HG03159 (cell line): ENCODE measurements at regions not wholly inside any gene's neighbourhood (a gene's known extent, or its start where the extent isn't known, plus 50 kb on each side); places are given as distances from the start of the nearest gene placed in this dataset.
"Not testable (repeated sequence)": the region's sequence is repeated elsewhere in the genome, so short reads cannot be mapped to it uniquely, and the experiment has no call there.

Experiments
- ATAC-seq: cut with Tn5 transposase; IDR thresholded peaks from one replicate; pipeline ENCODE4 v1.9.1; 2021; ENCODE audit warnings: mild to moderate bottlenecking, moderate library complexity; ENCODE audit not compliant: unreplicated experiment

- ATAC-seq = no peak
Observed at GRCh38 chr13:90577726-90578125, 769.8 kb upstream of the MIR17HG start.

GRCh38 chr13:90585392-90585791 lies 762.1 kb upstream of the MIR17HG start:
- ATAC-seq = no peak

DNA sequence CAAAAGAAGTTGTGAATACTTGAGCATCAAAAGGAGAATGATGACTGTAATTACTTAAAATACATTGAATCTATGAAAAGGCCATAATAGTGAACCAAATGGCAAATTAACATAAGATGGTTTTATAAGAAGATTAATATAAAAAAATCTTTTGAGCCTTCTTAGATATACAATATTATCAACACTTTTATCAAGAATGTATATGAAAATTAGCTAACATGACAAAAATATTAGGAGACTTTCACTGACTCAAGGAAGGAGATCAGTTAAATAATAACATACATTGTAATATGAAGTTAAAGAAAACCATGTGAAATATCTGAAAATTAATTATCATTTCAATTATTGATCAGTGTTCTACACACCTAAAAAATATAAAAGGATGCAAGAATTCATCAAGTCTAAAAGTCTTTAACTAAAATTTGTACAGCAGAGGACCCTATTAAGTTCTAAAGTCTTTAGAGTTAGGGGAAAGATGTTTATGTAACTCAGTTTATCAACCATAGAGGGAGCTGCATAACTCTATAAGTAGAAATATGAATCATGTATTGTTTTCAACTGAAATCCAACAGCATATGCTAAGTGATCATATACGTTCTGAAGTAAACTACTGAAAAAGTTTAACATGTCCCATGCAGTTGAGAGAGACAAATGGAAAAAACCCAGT lies 756.1 kb upstream of the MIR17HG start:
- no peak for ATAC-seq

GRCh38 chr13:90591927-90592268 lies 755.6 kb upstream of the MIR17HG start:
- no peak for ATAC-seq

- ATAC-seq = no peak
Observed at GRCh38 chr13:90592943-90593342, 754.5 kb upstream of the MIR17HG start.

DNA sequence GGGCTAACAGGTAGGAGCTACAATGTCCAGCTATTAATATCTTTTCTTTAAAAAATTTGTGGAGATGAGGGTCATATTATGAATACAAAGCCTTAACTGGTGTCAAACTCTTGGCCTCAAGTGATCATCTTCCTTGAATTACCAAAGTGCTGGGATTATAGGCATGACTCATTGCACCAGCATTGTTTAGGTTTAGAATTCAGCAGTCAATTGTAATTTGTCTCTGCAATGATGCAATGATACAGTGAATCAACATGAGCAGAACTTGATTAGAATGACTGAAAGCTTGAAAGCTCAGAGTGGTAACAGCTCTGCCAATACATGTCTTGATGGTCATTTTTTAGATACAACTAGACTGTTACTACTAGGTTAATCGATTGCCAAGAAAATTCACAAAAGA lies 752.8 kb upstream of the MIR17HG start:
- no peak for ATAC-seq

GRCh38 chr13:90605664-90606063 lies 741.8 kb upstream of the MIR17HG start:
- ATAC-seq = no peak

GRCh38 chr13:90606921-90607320 lies 740.6 kb upstream of the MIR17HG start:
- ATAC-seq = not testable (repeated sequence)

DNA sequence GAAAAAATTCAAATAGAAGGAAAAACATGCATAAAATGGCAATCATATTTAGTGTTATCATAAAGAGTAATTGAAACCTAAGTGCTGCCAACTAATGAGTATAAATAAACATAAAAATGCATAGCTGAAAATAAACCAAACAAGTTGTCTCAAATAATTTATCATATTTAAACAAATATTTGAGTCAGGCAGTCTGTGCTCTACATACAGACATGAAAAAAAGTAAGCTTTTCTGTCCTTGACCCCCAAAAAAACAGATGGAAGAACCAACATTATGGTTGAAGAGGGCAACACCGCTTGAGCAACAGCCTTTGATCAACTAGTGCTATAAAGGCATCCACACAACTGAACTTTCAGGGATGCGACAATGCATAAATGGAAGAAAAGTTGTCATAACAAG lies 735.1 kb upstream of the MIR17HG start:
- ATAC-seq = no peak

DNA sequence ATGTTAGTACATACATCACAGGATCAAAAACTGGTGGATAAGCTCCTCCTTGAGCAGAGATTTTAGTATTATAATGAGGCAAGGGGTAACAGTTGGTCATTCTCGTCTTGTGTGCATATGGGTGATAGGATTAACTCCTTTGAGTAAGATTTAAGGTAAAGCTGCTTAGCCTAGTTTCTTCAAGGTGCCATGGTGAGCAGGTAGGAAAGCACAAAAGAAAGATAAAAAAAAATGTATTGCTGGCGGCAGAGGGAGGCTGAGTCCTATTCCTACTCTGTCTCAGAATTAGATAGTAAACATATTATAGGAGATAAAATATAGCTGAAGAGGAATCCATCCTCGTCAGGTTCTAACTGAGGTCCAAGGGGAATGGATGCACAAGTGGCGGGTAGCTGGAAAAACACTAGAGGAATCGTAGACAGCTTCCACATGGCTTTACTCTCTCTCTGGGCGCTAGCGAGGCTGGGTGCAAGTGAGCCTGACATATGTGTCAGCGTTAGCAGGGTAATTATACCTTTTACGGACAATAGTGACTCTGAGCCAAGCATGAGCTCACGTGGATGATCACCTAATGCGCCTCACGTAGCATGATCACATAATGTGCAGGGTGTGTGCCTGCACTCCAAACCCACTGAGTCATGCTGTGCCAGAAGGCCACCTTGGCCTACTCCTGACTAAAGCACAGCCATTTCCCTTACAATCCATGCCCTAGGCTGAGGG lies 734.3 kb upstream of the MIR17HG start:
- no peak for ATAC-seq

DNA sequence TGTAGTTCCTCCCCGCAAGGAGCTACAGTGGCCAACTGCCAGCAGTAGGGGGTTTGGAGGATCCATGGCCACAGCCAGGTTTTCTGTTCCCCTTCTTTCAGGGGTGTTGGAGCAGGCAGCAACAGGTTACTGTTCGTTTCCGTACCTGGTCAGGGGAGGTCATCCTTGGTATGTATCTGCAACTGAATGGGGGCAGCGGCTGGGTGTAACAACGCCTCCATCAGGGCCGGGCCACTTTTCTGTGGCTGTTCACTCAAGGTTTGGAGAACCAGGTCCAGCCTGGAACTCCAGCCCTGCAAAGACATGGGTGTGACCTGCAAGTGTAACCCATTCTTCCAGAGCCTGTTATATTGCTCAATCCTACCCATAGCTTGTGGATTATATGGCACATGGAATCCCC lies 732.3 kb upstream of the MIR17HG start:
- no peak for ATAC-seq

- ATAC-seq = no peak
Observed at GRCh38 chr13:90615767-90616166, 731.7 kb upstream of the MIR17HG start.

GRCh38 chr13:90618133-90618532 lies 729.4 kb upstream of the MIR17HG start:
- no peak for ATAC-seq

DNA sequence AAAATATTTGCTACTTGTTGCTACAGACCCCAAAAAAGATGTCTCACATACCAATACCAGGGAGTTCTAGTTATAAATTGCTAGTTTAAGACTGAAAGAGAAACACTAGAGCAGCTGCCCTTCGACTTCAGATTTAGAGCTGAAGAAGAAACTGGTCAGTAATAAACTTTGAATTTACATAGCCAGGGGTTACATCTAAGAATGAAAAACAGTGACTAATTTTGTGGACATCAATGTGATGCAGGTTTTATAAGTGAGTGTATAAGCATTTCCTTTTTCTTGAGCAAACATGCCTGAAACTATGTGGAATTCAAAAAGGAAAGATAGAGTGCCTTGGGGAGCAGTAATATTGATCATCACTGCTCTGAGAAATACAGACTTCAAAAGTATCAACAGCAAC lies 724.9 kb upstream of the MIR17HG start:
- ATAC-seq = no peak

DNA sequence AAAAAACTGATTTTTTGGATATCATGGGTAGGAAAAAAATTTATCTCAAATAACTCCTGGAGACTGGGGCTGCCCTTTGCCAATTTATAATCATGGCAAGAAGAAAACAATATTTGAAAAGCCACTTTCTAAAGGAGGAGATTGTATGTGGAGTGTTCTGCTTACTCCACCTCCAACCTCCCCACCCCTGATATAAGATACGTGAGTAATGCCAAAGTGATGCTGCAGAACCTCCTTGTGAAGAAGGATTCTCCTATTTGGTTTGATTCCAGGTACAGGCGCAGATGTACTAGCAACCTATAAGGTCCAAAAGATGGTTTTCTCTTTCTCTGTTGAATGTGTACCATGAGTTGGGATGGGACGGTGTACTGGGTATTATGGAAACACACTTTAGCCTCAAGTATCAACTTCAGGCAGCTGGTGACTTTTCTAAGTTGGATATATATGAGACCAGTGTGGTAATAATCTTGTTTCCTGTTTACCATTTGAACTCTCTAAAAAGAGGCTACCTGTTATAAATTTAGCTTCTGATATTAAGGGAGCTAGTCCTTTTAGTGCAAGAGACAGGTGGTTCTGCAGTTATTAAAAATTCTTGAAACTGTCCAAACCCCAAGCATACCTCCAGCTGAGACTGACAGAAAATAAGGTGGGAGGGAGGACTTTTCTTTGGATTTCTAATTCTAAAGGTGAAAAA lies 724.0 kb upstream of the MIR17HG start:
- ATAC-seq = no peak

DNA sequence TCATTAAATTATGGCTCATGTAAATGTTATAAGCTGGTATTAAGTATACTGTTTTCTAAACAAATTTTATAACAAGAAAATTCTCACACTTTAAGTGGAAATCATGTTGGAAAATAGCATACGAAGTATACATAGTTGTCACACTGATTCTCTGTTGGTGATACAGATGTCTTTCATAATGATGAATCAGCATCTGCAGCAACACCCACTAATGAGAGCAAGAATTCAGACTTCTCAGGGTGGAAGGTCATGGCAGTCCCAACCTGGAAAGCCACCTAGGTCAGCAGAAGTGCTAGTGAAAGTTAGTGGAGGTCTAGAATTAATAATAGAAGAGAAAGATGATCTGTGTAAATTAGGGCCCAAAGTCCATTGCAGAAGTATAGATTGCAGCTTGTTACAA lies 719.7 kb upstream of the MIR17HG start:
- no peak for ATAC-seq

DNA sequence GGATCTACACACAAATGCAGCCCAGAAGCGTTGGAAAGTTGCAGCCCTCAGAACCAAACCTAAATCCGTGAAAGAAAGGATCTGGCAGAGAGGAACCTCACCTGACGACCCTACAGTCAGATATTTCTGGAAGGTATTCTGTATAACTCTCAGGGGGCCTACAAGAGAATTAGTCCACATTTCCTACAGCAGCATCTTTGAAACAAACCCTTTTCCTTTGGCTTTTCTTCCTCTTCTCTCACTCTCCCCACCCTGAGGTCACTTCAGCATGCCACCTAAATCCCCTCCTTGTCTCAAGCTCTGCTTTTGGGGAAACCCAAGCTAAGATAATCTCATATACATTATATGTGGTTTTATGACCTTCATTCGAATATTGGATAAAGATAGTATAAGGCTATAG lies 719.0 kb upstream of the MIR17HG start:
- no peak for ATAC-seq

DNA sequence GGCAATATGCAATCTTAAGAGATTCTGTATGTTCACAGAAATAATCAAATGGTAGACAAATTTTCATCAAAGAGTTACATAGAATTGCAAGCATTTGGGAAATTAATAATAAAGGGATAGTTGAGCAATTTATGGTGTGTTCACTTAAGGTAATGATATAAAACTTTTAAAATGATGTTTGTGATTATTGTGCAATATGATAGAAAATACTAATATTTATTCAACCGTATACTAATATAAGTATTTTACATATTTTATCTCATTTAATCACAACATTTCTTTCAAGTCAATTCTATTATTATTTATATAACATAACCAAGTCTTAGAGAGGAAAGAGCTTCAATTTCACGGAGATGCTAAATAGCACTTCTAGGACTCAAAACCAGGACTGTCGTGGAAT lies 716.8 kb upstream of the MIR17HG start:
- ATAC-seq = no peak

- no peak for ATAC-seq
Observed at GRCh38 chr13:90632184-90632583, 715.3 kb upstream of the MIR17HG start.

- ATAC-seq = no peak
Observed at GRCh38 chr13:90633849-90634248, 713.6 kb upstream of the MIR17HG start.

DNA sequence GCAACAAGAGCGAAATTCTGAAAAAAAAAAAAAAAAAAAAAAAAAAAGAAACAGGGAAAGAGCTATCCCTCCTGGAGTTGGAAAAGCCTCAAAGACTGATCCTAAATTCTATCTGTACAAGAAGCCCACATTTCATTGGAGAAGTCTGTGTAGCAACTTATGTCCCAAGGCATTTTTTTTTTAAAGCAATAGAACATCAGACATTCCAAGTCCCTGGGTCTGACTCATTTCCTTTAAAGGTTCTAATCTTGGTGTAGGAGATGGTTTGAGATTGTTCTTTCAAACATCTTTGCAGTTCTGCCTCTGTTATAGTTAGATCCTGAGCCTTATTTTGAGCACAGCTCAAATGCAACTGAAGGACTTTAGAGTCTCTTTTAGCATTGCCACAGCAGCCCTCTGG lies 706.5 kb upstream of the MIR17HG start:
- ATAC-seq = no peak

GRCh38 chr13:90641884-90642283 lies 705.6 kb upstream of the MIR17HG start:
- no peak for ATAC-seq
